Testis (tissue), 2 donors: ENCODE measurements at regions not wholly inside any gene's neighbourhood (a gene's known extent, or its start where the extent isn't known, plus 50 kb on each side); places are given as distances from the start of the nearest gene placed in this dataset.

Experiments
- CTCF ChIP-seq, 3 experiments: fragments of 450-650 bp in 2 of 3; fragments of 200-600 bp in 1 of 3; sonication (generic) in 1 of 3; IDR thresholded peaks; one replicate each; pipeline ENCODE4 v1.5.1; 2016 to 2019; ENCODE audit warnings: antibody characterized with exemption in 3 of 3, mild to moderate bottlenecking in 2 of 3, moderate library complexity in 1 of 3
- POLR2A ChIP-seq: fragments of 450-650 bp; IDR thresholded peaks from one replicate; pipeline ENCODE4 v1.6.1; 2017; ENCODE audit warnings: antibody characterized with exemption, mild to moderate bottlenecking, moderate library complexity

- TF ChIP-seq POLR2A (no peak), CTCF (IDR thresholded peaks at IDR 0.05) (no peak)
These were observed 63.9 kb downstream of the VCPKMT start for GRCh38 chr14:50052517-50052916.
